A673 (cell line): ENCODE measurements at regions not wholly inside any gene's neighbourhood (a gene's known extent, or its start where the extent isn't known, plus 50 kb on each side); places are given as distances from the start of the nearest gene placed in this dataset.

ENCODE experiments used
- BruUV-seq: library from RNA; stranded (reverse); fragments of 400-500 nt; replicated peaks from 2 replicates; lab custom pipeline; 2021; lab: Mats Ljungman, UMichigan
- CTCF ChIA-PET: fragments of 300-600 bp; sonication (Branson Sonifier 250); formaldehyde crosslinking; loops from one replicate; lab custom pipeline; 2022; ENCODE audit warnings: antibody characterized with exemption; lab: Charles Lee
- POLR2A ChIA-PET: fragments of 300-600 bp; sonication (Branson Sonifier 250); formaldehyde crosslinking; loops from one replicate; lab custom pipeline; 2022; ENCODE audit warnings: antibody characterized with exemption; ENCODE audit not compliant: low non-redundant PET; lab: Charles Lee
- DNase-seq: peaks from one replicate; pipeline ENCODE4 v3.0.0-alpha.2; 2015; ENCODE audit warnings: low spot score
- H3K27ac ChIP-seq: fragments of 200-600 bp; sonication (generic); 2 replicates; pipeline ENCODE4 v1.5.1; 2016; ENCODE audit warnings: mixed run types, low read depth, mild to moderate bottlenecking, mixed read lengths, antibody characterized with exemption, low read length; ENCODE audit not compliant: poor library complexity, severe bottlenecking
- H3K27me3 ChIP-seq: fragments of 200-600 bp; sonication (generic); replicated peaks from 2 replicates; pipeline ENCODE4 v1.6.1; 2017; ENCODE audit warnings: mixed run types, low read depth, mild to moderate bottlenecking, mixed read lengths, antibody characterized with exemption, low read length; ENCODE audit not compliant: insufficient read depth, poor library complexity
- H3K36me3 ChIP-seq: fragments of 200-600 bp; sonication (generic); 2 replicates; pipeline ENCODE4 v1.6.1; 2016; ENCODE audit warnings: mixed run types, mild to moderate bottlenecking, mixed read lengths, antibody characterized with exemption, low read length; ENCODE audit not compliant: insufficient read depth, poor library complexity, severe bottlenecking
- H3K4me1 ChIP-seq: fragments of 200-600 bp; sonication (generic); 2 replicates; pipeline ENCODE4 v1.6.1; 2017; ENCODE audit warnings: mixed run types, mild to moderate bottlenecking, mixed read lengths, antibody characterized with exemption, low read length; ENCODE audit not compliant: insufficient read depth, poor library complexity, severe bottlenecking
- H3K4me3 ChIP-seq: fragments of 200-600 bp; sonication (generic); 2 replicates; pipeline ENCODE4 v1.5.1; 2016; ENCODE audit warnings: low read depth, mixed run types, mild to moderate bottlenecking, mixed read lengths, low read length; ENCODE audit not compliant: poor library complexity, severe bottlenecking
- H3K9me3 ChIP-seq: fragments of 200-600 bp; sonication (generic); 2 replicates; pipeline ENCODE4 v1.6.1; 2016; ENCODE audit warnings: mixed run types, low read depth, mild to moderate bottlenecking, mixed read lengths, antibody characterized with exemption, low read length; ENCODE audit not compliant: poor library complexity, severe bottlenecking
- CTCF ChIP-seq: fragments of 300-800, 200-600 bp; sonication (generic); conservative IDR thresholded peaks from 2 replicates; pipeline ENCODE4 v1.5.1; 2017; ENCODE audit warnings: low read depth, mild to moderate bottlenecking, antibody characterized with exemption, low read length, moderate library complexity, mixed read lengths
- EZH2 ChIP-seq: fragments of 200-600 bp; sonication (generic); IDR thresholded peaks from 2 replicates; pipeline ENCODE4 v1.6.1; 2017; ENCODE audit warnings: borderline replicate concordance, low read depth, mild to moderate bottlenecking, mixed read lengths, antibody characterized with exemption, low read length; ENCODE audit not compliant: poor library complexity, severe bottlenecking
- intact Hi-C: fragments of 100-400 bp; cut with micrococcal nuclease; formaldehyde crosslinking; loops from one replicate; pipeline ENCODE4 v1.10.0; 2022; ENCODE audit not compliant: unreplicated experiment

GRCh38 chr18:14958701-14959100 lies 210.7 kb downstream of the ANKRD30B start:
- H3K4me1 ChIP-seq: no peaks in the 10 kb centered on the region
- no peak overlapping the region for H3K4me3 ChIP-seq
- DNase-seq: no peak
- H3K27me3 ChIP-seq: no peaks in the 10 kb centered on the region
- CTCF ChIA-PET: no interaction called here
- intact Hi-C loops: no loop called here
- POLR2A ChIA-PET: no interaction called here
- H3K27ac ChIP-seq: no peak overlapping the region
- H3K9me3 ChIP-seq: peaks cover 5% of the 10 kb centered on the region
- TF ChIP-seq CTCF (no peak), EZH2 (no peak)
- BruUV-seq: no TSS peak
- no peaks in the 10 kb centered on the region for H3K36me3 ChIP-seq

- intact Hi-C loops: no loop called here
- ChIA-PET POLR2A (no interaction called here), CTCF (no interaction called here)
- Histone ChIP-seq H3K27ac (no peak overlapping the region), H3K9me3 (peaks cover 5% of the 10 kb centered on the region), H3K4me1 (no peaks in the 10 kb centered on the region), H3K36me3 (no peaks in the 10 kb centered on the region), H3K27me3 (no peaks in the 10 kb centered on the region), H3K4me3 (no peak overlapping the region)
- TF ChIP-seq CTCF: no peak
- TF ChIP-seq EZH2: no peak
- no TSS peak for BruUV-seq
- DNase-seq: no peak
Measured at GRCh38 chr18:14959550-14959949, 211.6 kb downstream of the ANKRD30B start.

DNA sequence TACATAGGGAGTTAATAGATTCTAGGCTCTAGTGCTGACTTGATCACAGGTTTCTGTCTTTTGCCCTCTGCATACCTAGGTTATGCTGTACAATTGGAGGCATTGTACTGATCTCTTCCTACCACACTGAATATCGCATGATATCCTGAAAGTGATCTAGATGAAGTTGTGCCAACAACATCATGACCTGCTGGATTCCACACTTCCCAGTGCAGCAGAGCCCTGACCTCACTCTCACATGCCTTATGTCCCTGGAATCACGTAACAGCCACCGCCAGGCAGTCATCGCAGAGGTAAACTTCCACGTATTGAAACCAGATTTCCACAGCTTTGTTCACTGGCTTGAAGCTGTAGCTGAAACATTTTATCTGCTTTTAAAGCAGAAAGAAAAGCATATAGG lies 214.0 kb downstream of the ANKRD30B start:
- DNase-seq: no peak
- no peak for TF ChIP-seq CTCF
- no peak for TF ChIP-seq EZH2
- no peaks in the 10 kb centered on the region for H3K4me1 ChIP-seq
- CTCF ChIA-PET: no interaction called here
- H3K4me3 ChIP-seq: no peak overlapping the region
- BruUV-seq: no TSS peak
- H3K9me3 ChIP-seq: no peaks in the 10 kb centered on the region
- no peaks in the 10 kb centered on the region for H3K36me3 ChIP-seq
- no peak overlapping the region for H3K27ac ChIP-seq
- H3K27me3 ChIP-seq: no peaks in the 10 kb centered on the region
- POLR2A ChIA-PET: no interaction called here
- intact Hi-C loops: no loop called here
